C4-2B (cell line): ENCODE measurements at regions not wholly inside any gene's neighbourhood (a gene's known extent, or its start where the extent isn't known, plus 50 kb on each side); places are given as distances from the start of the nearest gene placed in this dataset.

Experiments used
- CTCF ChIP-seq: fragments of 450-650 bp; conservative IDR thresholded peaks from 2 replicates; pipeline ENCODE4 v1.5.1; 2017; ENCODE audit warnings: mild to moderate bottlenecking
- ZFX ChIP-seq: fragments of 450-650 bp; IDR thresholded peaks from 2 replicates; pipeline ENCODE4 v1.6.1; 2017

GRCh38 chr17:72555052-72555451 lies 434.2 kb downstream of the SOX9 start:
- TF ChIP-seq CTCF (no peak), ZFX (no peak)
